ENCODE measurements at regions not wholly inside any gene's neighbourhood (a gene's known extent, or its start where the extent isn't known, plus 50 kb on each side); places are given as distances from the start of the nearest gene placed in this dataset.

DNA sequence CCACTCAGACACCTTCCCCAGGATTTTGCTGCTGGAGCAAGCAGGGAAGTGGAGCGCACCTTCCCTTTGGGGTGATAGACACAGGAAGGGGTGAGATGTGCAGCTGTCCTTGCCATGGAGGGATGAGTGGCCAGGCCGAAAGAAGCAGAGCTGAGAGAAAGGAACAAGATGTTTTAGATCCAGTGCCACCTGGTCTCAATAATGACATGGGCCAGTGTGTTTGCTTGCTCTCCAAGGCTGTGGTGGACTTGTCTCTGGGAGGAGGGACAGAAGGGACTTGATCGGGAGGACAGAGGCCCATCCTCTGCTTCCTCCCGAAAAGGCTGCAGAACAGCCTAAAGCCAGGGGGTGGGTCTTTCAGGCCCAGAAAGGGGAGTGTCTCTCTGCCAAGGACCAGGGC lies 61.7 kb upstream of the CCDC167 start:
- no peak overlapping the region for H3K4me3 ChIP-seq
- no peaks in the 10 kb centered on the region for H3K9me3 ChIP-seq
- no peaks in the 10 kb centered on the region for H3K36me3 ChIP-seq
- ATAC-seq (no peak), DNase-seq (no peak)
- in situ Hi-C loops (cut with MboI; ENCODE audit: low sequenced_read_pairs in 4 of 4), result loop anchor here in 1 of 4 donors (25.0 kb wide), 1 partner anchor 224 kb away; no protein-coding TSS in a partner anchor
- H3K27ac ChIP-seq, result no peak overlapping the region
- no peak for TF ChIP-seq POLR2A (IDR thresholded peaks at IDR 0.05)
- TF ChIP-seq, protein P1, sequence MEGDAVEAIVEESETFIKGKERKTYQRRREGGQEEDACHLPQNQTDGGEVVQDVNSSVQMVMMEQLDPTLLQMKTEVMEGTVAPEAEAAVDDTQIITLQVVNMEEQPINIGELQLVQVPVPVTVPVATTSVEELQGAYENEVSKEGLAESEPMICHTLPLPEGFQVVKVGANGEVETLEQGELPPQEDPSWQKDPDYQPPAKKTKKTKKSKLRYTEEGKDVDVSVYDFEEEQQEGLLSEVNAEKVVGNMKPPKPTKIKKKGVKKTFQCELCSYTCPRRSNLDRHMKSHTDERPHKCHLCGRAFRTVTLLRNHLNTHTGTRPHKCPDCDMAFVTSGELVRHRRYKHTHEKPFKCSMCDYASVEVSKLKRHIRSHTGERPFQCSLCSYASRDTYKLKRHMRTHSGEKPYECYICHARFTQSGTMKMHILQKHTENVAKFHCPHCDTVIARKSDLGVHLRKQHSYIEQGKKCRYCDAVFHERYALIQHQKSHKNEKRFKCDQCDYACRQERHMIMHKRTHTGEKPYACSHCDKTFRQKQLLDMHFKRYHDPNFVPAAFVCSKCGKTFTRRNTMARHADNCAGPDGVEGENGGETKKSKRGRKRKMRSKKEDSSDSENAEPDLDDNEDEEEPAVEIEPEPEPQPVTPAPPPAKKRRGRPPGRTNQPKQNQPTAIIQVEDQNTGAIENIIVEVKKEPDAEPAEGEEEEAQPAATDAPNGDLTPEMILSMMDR (IDR thresholded peaks at IDR 0.05 in 4 of 5, conservative IDR thresholded peaks at IDR 0.05 in 1 of 5), result no peak
- H3K4me1 ChIP-seq, result peaks cover 3 to 6% of the 10 kb centered on the region in 2 donors
- H3K27me3 ChIP-seq, result peaks cover 8 to 17% (median 16%) of the 10 kb centered on the region in 3 donors
- intact Hi-C loops (cut with DNase I; ENCODE audit: low total_unique reads), result loop anchor here (10.0 kb wide), 1 partner anchor 77 kb away; no protein-coding TSS in a partner anchor

DNA sequence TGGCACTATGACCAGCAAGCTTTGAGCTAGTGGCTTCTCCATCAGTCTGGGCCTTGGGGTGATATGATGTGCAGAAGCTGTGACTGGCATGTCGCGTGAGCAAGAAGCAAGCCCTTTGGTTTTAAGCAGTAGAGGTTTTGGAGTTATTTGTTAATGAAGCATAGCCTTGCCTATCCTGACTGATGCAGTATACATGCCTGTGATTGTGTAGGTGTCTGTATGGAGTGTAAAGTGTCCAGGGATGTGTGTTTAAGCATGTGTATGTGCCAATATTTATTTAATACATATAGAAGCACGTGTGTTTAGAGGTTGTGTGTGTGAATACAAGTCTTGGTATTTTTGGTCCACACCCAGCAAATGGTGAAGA lies 61.0 kb upstream of the CCDC167 start:
- in situ Hi-C loops (cut with MboI; ENCODE audit: low sequenced_read_pairs in 4 of 4) (loop anchor here in 1 of 4 donors (25.0 kb wide), 1 partner anchor 223 kb away; no protein-coding TSS in a partner anchor), intact Hi-C loops (cut with DNase I; ENCODE audit: low total_unique reads) (loop anchor here (10.0 kb wide), 1 partner anchor 76 kb away; no protein-coding TSS in a partner anchor)
- Histone ChIP-seq H3K27ac (no peak overlapping the region), H3K27me3 (peaks cover 5 to 16% (median 11%) of the 10 kb centered on the region in 3 donors), H3K4me3 (no peak overlapping the region), H3K9me3 (no peaks in the 10 kb centered on the region), H3K4me1 (peaks cover under 1 to 3% of the 10 kb centered on the region in 2 donors), H3K36me3 (no peaks in the 10 kb centered on the region)
- TF ChIP-seq, protein P1 (IDR thresholded peaks at IDR 0.05 in 4 of 5, conservative IDR thresholded peaks at IDR 0.05 in 1 of 5), result no peak
- no peak for TF ChIP-seq POLR2A (IDR thresholded peaks at IDR 0.05)
- DNase-seq, result no peak
- no peak for ATAC-seq

GRCh38 chr6:37559501-37559900 lies 59.8 kb upstream of the CCDC167 start:
- ATAC-seq, result no peak
- intact Hi-C loops (cut with DNase I; ENCODE audit: low total_unique reads), result no loop called here
- no peak overlapping the region for H3K4me3 ChIP-seq
- no peaks in the 10 kb centered on the region for H3K9me3 ChIP-seq
- H3K27ac ChIP-seq, result no peak overlapping the region
- in situ Hi-C loops (cut with MboI; ENCODE audit: low sequenced_read_pairs in 4 of 4), result loop anchor here in 1 of 4 donors (25.0 kb wide), 1 partner anchor 222 kb away; no protein-coding TSS in a partner anchor
- H3K4me1 ChIP-seq, result no peaks in the 10 kb centered on the region
- H3K27me3 ChIP-seq, result peaks cover 0 to 12% (median 9%) of the 10 kb centered on the region in 3 donors
- TF ChIP-seq POLR2A (IDR thresholded peaks at IDR 0.05), result no peak
- TF ChIP-seq, protein P1 (IDR thresholded peaks at IDR 0.05 in 4 of 5, conservative IDR thresholded peaks at IDR 0.05 in 1 of 5), result no peak
- DNase-seq, result no peak
- no peaks in the 10 kb centered on the region for H3K36me3 ChIP-seq

- peaks cover 0 to 13% (median 9%) of the 10 kb centered on the region in 3 donors for H3K27me3 ChIP-seq
- in situ Hi-C loops (cut with MboI; ENCODE audit: low sequenced_read_pairs in 4 of 4), result loop anchor here in 1 of 4 donors (25.0 kb wide), 1 partner anchor 222 kb away; no protein-coding TSS in a partner anchor
- TF ChIP-seq, protein P1 (IDR thresholded peaks at IDR 0.05 in 4 of 5, conservative IDR thresholded peaks at IDR 0.05 in 1 of 5), result no peak
- TF ChIP-seq POLR2A (IDR thresholded peaks at IDR 0.05), result no peak
These were observed 59.4 kb upstream of the CCDC167 start for GRCh38 chr6:37559050-37559449.

More at GRCh38 chr6:37559050-37559449, 59.4 kb upstream of the CCDC167 start:
- no peak overlapping the region for H3K4me3 ChIP-seq
- H3K4me1 ChIP-seq, result no peaks in the 10 kb centered on the region
- ATAC-seq, result no peak
- H3K36me3 ChIP-seq, result no peaks in the 10 kb centered on the region
- no peaks in the 10 kb centered on the region for H3K9me3 ChIP-seq
- no peak for DNase-seq
- intact Hi-C loops (cut with DNase I; ENCODE audit: low total_unique reads), result no loop called here
- no peak overlapping the region for H3K27ac ChIP-seq

Data from gastrocnemius medialis (tissue), 4 donors.